ENCODE measurements at regions not wholly inside any gene's neighbourhood (a gene's known extent, or its start where the extent isn't known, plus 50 kb on each side); places are given as distances from the start of the nearest gene placed in this dataset.

GRCh38 chr18:53752781-53753367 is 471.6 kb downstream of the MBD2 start:
- H3K27ac Mint-ChIP-seq (ENCODE audit: unreplicated experiment): no peak overlapping the region
- H3K36me3 Mint-ChIP-seq (ENCODE audit: low read depth, unreplicated experiment): no peaks in the 10 kb centered on the region
- H3K9me3 Mint-ChIP-seq (ENCODE audit: unreplicated experiment): no peaks in the 10 kb centered on the region
- no peaks in the 10 kb centered on the region for H3K27me3 Mint-ChIP-seq (ENCODE audit: unreplicated experiment)
- no peak for TF ChIP-seq CTCF (IDR thresholded peaks at IDR 0.05; ENCODE audit: unreplicated experiment)
- H3K4me3 Mint-ChIP-seq (ENCODE audit: unreplicated experiment): no peak overlapping the region
- peaks cover 5% of the 10 kb centered on the region for H3K4me1 Mint-ChIP-seq (ENCODE audit: unreplicated experiment)
- DNase-seq (ENCODE audit: low spot score): no peak

GRCh38 chr18:53749766-53750165 is 474.7 kb downstream of the MBD2 start:
- no peak for TF ChIP-seq CTCF (IDR thresholded peaks at IDR 0.05; ENCODE audit: unreplicated experiment)
- H3K27me3 Mint-ChIP-seq (ENCODE audit: unreplicated experiment): no peaks in the 10 kb centered on the region
- peaks cover 5% of the 10 kb centered on the region for H3K4me1 Mint-ChIP-seq (ENCODE audit: unreplicated experiment)
- no peak overlapping the region for H3K27ac Mint-ChIP-seq (ENCODE audit: unreplicated experiment)
- no peaks in the 10 kb centered on the region for H3K36me3 Mint-ChIP-seq (ENCODE audit: low read depth, unreplicated experiment)
- H3K4me3 Mint-ChIP-seq (ENCODE audit: unreplicated experiment): no peak overlapping the region
- H3K9me3 Mint-ChIP-seq (ENCODE audit: unreplicated experiment): no peaks in the 10 kb centered on the region
- no peak for DNase-seq (ENCODE audit: low spot score)

- Mint-ChIP-seq H3K27me3 (ENCODE audit: unreplicated experiment) (no peaks in the 10 kb centered on the region), H3K36me3 (ENCODE audit: low read depth, unreplicated experiment) (no peaks in the 10 kb centered on the region), H3K4me1 (ENCODE audit: unreplicated experiment) (peaks cover 5% of the 10 kb centered on the region), H3K27ac (ENCODE audit: unreplicated experiment) (no peak overlapping the region), H3K4me3 (ENCODE audit: unreplicated experiment) (no peak overlapping the region), H3K9me3 (ENCODE audit: unreplicated experiment) (no peaks in the 10 kb centered on the region)
- no peak for DNase-seq (ENCODE audit: low spot score)
- no peak for TF ChIP-seq CTCF (IDR thresholded peaks at IDR 0.05; ENCODE audit: unreplicated experiment)
Observed at GRCh38 chr18:53747663-53748160, 476.8 kb downstream of the MBD2 start.

GRCh38 chr18:53747210-53747609 is 477.3 kb downstream of the MBD2 start:
- H3K9me3 Mint-ChIP-seq (ENCODE audit: unreplicated experiment): no peaks in the 10 kb centered on the region
- no peak for TF ChIP-seq CTCF (IDR thresholded peaks at IDR 0.05; ENCODE audit: unreplicated experiment)
- DNase-seq (ENCODE audit: low spot score): no peak
- H3K27me3 Mint-ChIP-seq (ENCODE audit: unreplicated experiment): no peaks in the 10 kb centered on the region
- H3K27ac Mint-ChIP-seq (ENCODE audit: unreplicated experiment): no peak overlapping the region
- H3K36me3 Mint-ChIP-seq (ENCODE audit: low read depth, unreplicated experiment): no peaks in the 10 kb centered on the region
- H3K4me3 Mint-ChIP-seq (ENCODE audit: unreplicated experiment): no peak overlapping the region
- H3K4me1 Mint-ChIP-seq (ENCODE audit: unreplicated experiment): peaks cover 5% of the 10 kb centered on the region

DNA sequence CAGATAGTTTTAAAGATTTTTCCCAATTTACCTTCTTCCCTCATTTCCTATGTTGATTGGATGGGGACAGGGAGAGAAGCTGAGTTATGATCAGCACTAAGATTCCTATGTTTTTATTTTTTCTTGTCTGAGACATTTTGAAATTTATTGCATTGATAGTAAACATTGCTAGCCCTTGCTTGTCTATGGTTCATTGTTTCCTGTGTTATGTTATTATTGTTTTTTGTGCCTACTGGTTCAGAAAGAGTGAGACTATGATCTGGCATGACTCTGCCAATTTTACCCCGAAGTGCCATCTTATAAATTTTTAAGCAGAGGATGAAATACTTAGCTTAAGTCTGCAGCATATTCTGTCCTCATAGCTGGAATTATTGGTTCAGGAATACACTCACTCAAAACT is 478.5 kb downstream of the MBD2 start:
- DNase-seq (ENCODE audit: low spot score): no peak
- Mint-ChIP-seq H3K9me3 (ENCODE audit: unreplicated experiment) (no peaks in the 10 kb centered on the region), H3K27ac (ENCODE audit: unreplicated experiment) (no peak overlapping the region), H3K4me1 (ENCODE audit: unreplicated experiment) (peaks cover 5% of the 10 kb centered on the region), H3K4me3 (ENCODE audit: unreplicated experiment) (no peak overlapping the region), H3K36me3 (ENCODE audit: low read depth, unreplicated experiment) (no peaks in the 10 kb centered on the region), H3K27me3 (ENCODE audit: unreplicated experiment) (no peaks in the 10 kb centered on the region)
- TF ChIP-seq CTCF (IDR thresholded peaks at IDR 0.05; ENCODE audit: unreplicated experiment): no peak

All from endothelial cell (in vitro differentiated cells).